ENCODE measurements at regions not wholly inside any gene's neighbourhood (a gene's known extent, or its start where the extent isn't known, plus 50 kb on each side); places are given as distances from the start of the nearest gene placed in this dataset.

DNA sequence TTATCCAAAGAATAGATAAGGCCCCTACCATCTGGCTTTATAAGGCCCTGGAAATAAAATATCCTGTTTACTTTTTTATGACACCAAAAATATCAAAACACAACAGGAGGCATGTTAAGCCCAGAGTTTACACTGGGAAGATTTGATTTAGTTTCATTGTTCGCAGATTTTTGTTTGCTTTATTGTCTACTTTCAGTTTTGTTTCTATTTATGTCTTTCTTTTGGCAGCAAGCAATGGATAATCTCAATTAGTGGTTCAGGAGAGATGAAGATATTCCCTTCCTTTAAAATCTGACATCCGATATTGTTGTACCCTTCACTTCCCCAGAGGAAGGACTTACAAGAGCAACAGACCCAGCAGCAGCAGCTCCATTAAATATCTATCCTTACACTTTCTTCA is 249.4 kb upstream of the ARPP21 start:
- no peak for FAIRE-seq
- no peaks in the 10 kb centered on the region for H3K27me3 ChIP-seq (replicated peaks in 1 of 2; ENCODE audit: control insufficient read depth in 2 of 2, insufficient read depth in 2 of 2, low read length in 1 of 2)
- no peak overlapping the region for H3K4me3 ChIP-seq
- no peak overlapping the region for H3K4me2 ChIP-seq (ENCODE audit: control insufficient read depth, insufficient read depth)
- in situ Hi-C loops (cut with MboI) (no loop called here), intact Hi-C loops (cut with micrococcal nuclease; ENCODE audit: unreplicated experiment) (no loop called here)
- ChIA-PET SMC1A (ENCODE audit: uncharacterized antibody, unreplicated experiment) (no interaction called here), POLR2A (no interaction called here), CTCF (no interaction called here), RAD21 (ENCODE audit: unreplicated experiment) (no interaction called here)
- no peaks in the 10 kb centered on the region for H3K36me3 ChIP-seq (ENCODE audit: control insufficient read depth in 2 of 2, insufficient read depth in 2 of 2, low read length in 1 of 2)
- H3K27ac ChIP-seq (ENCODE audit: control insufficient read depth, insufficient read depth): no peak overlapping the region
- H2AFZ ChIP-seq (ENCODE audit: control insufficient read depth, low read depth, low read length): no peak overlapping the region
- H3K9me3 ChIP-seq (replicated peaks; ENCODE audit: control insufficient read depth, insufficient read depth, low read length): no peaks in the 10 kb centered on the region; the same call in 2 of the 3 replicates
- no peak for ATAC-seq
- H3K4me1 ChIP-seq (ENCODE audit: control insufficient read depth, insufficient read depth, low read length): no peaks in the 10 kb centered on the region
- WGBS (ENCODE audit: insufficient coverage, insufficient replicate concordance, low lambda C conversion rate, missing lambda C conversion rate): 26% methylated on average over 2 of the region's 2 CpGs
- H3K79me2 ChIP-seq (ENCODE audit: control insufficient read depth, insufficient read depth, low read length): no peaks in the 10 kb centered on the region
- no TSS peak for BruUV-seq (replicated peaks)
- DNase-seq (ENCODE audit: low read depth, low spot score): no peak
- H3K9ac ChIP-seq (ENCODE audit: control insufficient read depth, insufficient read depth, low read length): no peak overlapping the region
- no peaks in the 10 kb centered on the region for H4K20me1 ChIP-seq (ENCODE audit: control insufficient read depth, insufficient read depth)
- TF ChIP-seq, protein P1, sequence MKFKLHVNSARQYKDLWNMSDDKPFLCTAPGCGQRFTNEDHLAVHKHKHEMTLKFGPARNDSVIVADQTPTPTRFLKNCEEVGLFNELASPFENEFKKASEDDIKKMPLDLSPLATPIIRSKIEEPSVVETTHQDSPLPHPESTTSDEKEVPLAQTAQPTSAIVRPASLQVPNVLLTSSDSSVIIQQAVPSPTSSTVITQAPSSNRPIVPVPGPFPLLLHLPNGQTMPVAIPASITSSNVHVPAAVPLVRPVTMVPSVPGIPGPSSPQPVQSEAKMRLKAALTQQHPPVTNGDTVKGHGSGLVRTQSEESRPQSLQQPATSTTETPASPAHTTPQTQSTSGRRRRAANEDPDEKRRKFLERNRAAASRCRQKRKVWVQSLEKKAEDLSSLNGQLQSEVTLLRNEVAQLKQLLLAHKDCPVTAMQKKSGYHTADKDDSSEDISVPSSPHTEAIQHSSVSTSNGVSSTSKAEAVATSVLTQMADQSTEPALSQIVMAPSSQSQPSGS (IDR thresholded peaks at IDR 0.05; ENCODE audit: low read length): no peak
- TF ChIP-seq KAT2A (conservative IDR thresholded peaks at IDR 0.05; ENCODE audit: control insufficient read depth, low read depth, low read length) (no peak), YBX1 (IDR thresholded peaks at IDR 0.05) (no peak), KLF5 (IDR thresholded peaks at IDR 0.05; ENCODE audit: partially characterized antibody) (no peak), SKIL (IDR thresholded peaks at IDR 0.05; ENCODE audit: low read depth, poor library complexity, severe bottlenecking) (no peak), IRF5 (IDR thresholded peaks at IDR 0.05; ENCODE audit: borderline replicate concordance) (no peak), ZNF687 (IDR thresholded peaks at IDR 0.05) (no peak), LARP7 (IDR thresholded peaks at IDR 0.05) (no peak), GABPA (IDR thresholded peaks at IDR 0.05; ENCODE audit: low read depth) (no peak), EZH2 (IDR thresholded peaks at IDR 0.05; ENCODE audit: borderline replicate concordance, control insufficient read depth, low read depth, low read length) (no peak), E2F4 (IDR thresholded peaks at IDR 0.05; ENCODE audit: low read depth, low read length) (no peak)
- TF ChIP-seq, protein P2, sequence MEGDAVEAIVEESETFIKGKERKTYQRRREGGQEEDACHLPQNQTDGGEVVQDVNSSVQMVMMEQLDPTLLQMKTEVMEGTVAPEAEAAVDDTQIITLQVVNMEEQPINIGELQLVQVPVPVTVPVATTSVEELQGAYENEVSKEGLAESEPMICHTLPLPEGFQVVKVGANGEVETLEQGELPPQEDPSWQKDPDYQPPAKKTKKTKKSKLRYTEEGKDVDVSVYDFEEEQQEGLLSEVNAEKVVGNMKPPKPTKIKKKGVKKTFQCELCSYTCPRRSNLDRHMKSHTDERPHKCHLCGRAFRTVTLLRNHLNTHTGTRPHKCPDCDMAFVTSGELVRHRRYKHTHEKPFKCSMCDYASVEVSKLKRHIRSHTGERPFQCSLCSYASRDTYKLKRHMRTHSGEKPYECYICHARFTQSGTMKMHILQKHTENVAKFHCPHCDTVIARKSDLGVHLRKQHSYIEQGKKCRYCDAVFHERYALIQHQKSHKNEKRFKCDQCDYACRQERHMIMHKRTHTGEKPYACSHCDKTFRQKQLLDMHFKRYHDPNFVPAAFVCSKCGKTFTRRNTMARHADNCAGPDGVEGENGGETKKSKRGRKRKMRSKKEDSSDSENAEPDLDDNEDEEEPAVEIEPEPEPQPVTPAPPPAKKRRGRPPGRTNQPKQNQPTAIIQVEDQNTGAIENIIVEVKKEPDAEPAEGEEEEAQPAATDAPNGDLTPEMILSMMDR (IDR thresholded peaks at IDR 0.05 in 2 of 3, conservative IDR thresholded peaks at IDR 0.05 in 1 of 3; ENCODE audit: control insufficient read depth in 2 of 3, extremely low read depth in 1 of 3, insufficient read depth in 1 of 3, low read depth in 3 of 3, low read length in 3 of 3): no peak
